Mucosa of rectum (tissue), 2 donors: ENCODE measurements at regions not wholly inside any gene's neighbourhood (a gene's known extent, or its start where the extent isn't known, plus 50 kb on each side); places are given as distances from the start of the nearest gene placed in this dataset.
A peak's percentile ranks its signal among the peaks of the same experiment; 100 is the strongest.
"Not testable (repeated sequence)": the region's sequence is repeated elsewhere in the genome, so short reads cannot be mapped to it uniquely, and the experiment has no call there.

ENCODE experiments used
- H3K27ac ChIP-seq, 2 donors: one replicate each; pipeline ENCODE4 v1.7.0; 2013; ENCODE audit warnings: inconsistent platforms in 2 of 2, low read depth in 2 of 2, low read length in 2 of 2
- H3K27me3 ChIP-seq, 2 donors: one replicate each; pipeline ENCODE4 v1.7.0; 2013; ENCODE audit warnings: low read length in 2 of 2; ENCODE audit not compliant: control insufficient read depth in 2 of 2, insufficient read depth in 2 of 2
- H3K36me3 ChIP-seq, 2 donors: one replicate each; pipeline ENCODE4 v1.7.0; 2013; ENCODE audit warnings: low read length in 2 of 2; ENCODE audit not compliant: control insufficient read depth in 2 of 2, insufficient read depth in 2 of 2
- H3K4me1 ChIP-seq, 2 donors: one replicate each; pipeline ENCODE4 v1.7.0; 2013; ENCODE audit warnings: low read length in 2 of 2, mild to moderate bottlenecking in 1 of 2; ENCODE audit not compliant: control insufficient read depth in 2 of 2, insufficient read depth in 2 of 2
- H3K4me3 ChIP-seq, 2 donors: one replicate each; pipeline ENCODE4 v1.7.0; 2013; ENCODE audit warnings: low read length in 2 of 2
- H3K9ac ChIP-seq, 2 donors: one replicate each; pipeline ENCODE4 v1.7.0; 2013; ENCODE audit warnings: low read length in 2 of 2, low read depth in 1 of 2, mild to moderate bottlenecking in 1 of 2
- H3K9me3 ChIP-seq, 2 donors: one replicate each; pipeline ENCODE4 v1.7.0; 2013; ENCODE audit warnings: low read length in 2 of 2; ENCODE audit not compliant: control insufficient read depth in 2 of 2
- donor health status: healthy.
- donor health status: Normal muscosa, but diverticular disease.

- Histone ChIP-seq H3K9ac (no peak overlapping the region), H3K36me3 (no peaks in the 10 kb centered on the region), H3K27ac (no peak overlapping the region), H3K27me3 (no peaks in the 10 kb centered on the region), H3K4me1 (peaks cover 11 to 16% of the 10 kb centered on the region in 2 donors), H3K4me3 (no peak overlapping the region), H3K9me3 (no peaks in the 10 kb centered on the region)
Observed at GRCh38 chr10:5576780-5577624, 52.2 kb downstream of the CALML3 start.

- not testable (repeated sequence) for H3K9me3 ChIP-seq, H3K27me3 ChIP-seq, H3K36me3 ChIP-seq
Observed at GRCh38 chr10:5580038-5580428, 55.3 kb downstream of the CALML3 start.

GRCh38 chr10:5581670-5582566, 57.2 kb downstream of the CALML3 start:
- H3K27me3 ChIP-seq, result no peaks in the 10 kb centered on the region
- H3K4me3 ChIP-seq, result no peak overlapping the region
- no peaks in the 10 kb centered on the region for H3K36me3 ChIP-seq
- no peaks in the 10 kb centered on the region for H3K9me3 ChIP-seq
- H3K4me1 ChIP-seq, result peaks cover 8 to 11% of the 10 kb centered on the region in 2 donors
- no peak overlapping the region for H3K27ac ChIP-seq
- H3K9ac ChIP-seq, result no peak overlapping the region

More at GRCh38 chr10:5580038-5580428, 55.3 kb downstream of the CALML3 start:
- not testable (repeated sequence) for H3K27ac ChIP-seq, H3K9ac ChIP-seq, H3K4me3 ChIP-seq
- H3K4me1 ChIP-seq, result peaks cover 13 to 17% of the 10 kb centered on the region in 2 donors

GRCh38 chr10:5582736-5583135, 58.0 kb downstream of the CALML3 start:
- H3K9me3 ChIP-seq, result no peaks in the 10 kb centered on the region
- H3K27me3 ChIP-seq, result no peaks in the 10 kb centered on the region
- peaks cover 8 to 14% of the 10 kb centered on the region in 2 donors for H3K4me1 ChIP-seq
- no peak overlapping the region for H3K27ac ChIP-seq
- H3K4me3 ChIP-seq, result no peak overlapping the region
- no peaks in the 10 kb centered on the region for H3K36me3 ChIP-seq
- H3K9ac ChIP-seq, result no peak overlapping the region

- Histone ChIP-seq H3K36me3 (no peaks in the 10 kb centered on the region), H3K9me3 (no peaks in the 10 kb centered on the region), H3K27me3 (no peaks in the 10 kb centered on the region), H3K4me1 (peaks cover 8 to 14% of the 10 kb centered on the region in 2 donors), H3K9ac (peak overlapping the region in 1 of 2 donors; percentile 29), H3K4me3 (peak overlapping the region in 1 of 2 donors; percentile 31), H3K27ac (peak overlapping the region in 1 of 2 donors; percentile 16)
Observed at GRCh38 chr10:5583525-5584175, 58.9 kb downstream of the CALML3 start.

- Histone ChIP-seq H3K36me3 (no peaks in the 10 kb centered on the region), H3K9me3 (no peaks in the 10 kb centered on the region), H3K27ac (no peak overlapping the region), H3K4me1 (peaks cover 8 to 14% of the 10 kb centered on the region in 2 donors), H3K27me3 (no peaks in the 10 kb centered on the region), H3K9ac (no peak overlapping the region), H3K4me3 (no peak overlapping the region)
Observed at GRCh38 chr10:5584895-5585516, 60.2 kb downstream of the CALML3 start.

GRCh38 chr10:5585517-5586206, 60.9 kb downstream of the CALML3 start:
- no peak overlapping the region for H3K27ac ChIP-seq
- no peaks in the 10 kb centered on the region for H3K9me3 ChIP-seq
- peaks cover 8 to 14% of the 10 kb centered on the region in 2 donors for H3K4me1 ChIP-seq

GRCh38 chr10:5587151-5588079, 62.7 kb downstream of the CALML3 start:
- no peaks in the 10 kb centered on the region for H3K9me3 ChIP-seq
- H3K9ac ChIP-seq, result no peak overlapping the region
- no peaks in the 10 kb centered on the region for H3K36me3 ChIP-seq
- no peak overlapping the region for H3K4me3 ChIP-seq
- H3K27ac ChIP-seq, result no peak overlapping the region
- peaks cover 8 to 14% of the 10 kb centered on the region in 2 donors for H3K4me1 ChIP-seq
- H3K27me3 ChIP-seq, result no peaks in the 10 kb centered on the region

More at GRCh38 chr10:5585517-5586206, 60.9 kb downstream of the CALML3 start:
- no peaks in the 10 kb centered on the region for H3K27me3 ChIP-seq
- H3K4me3 ChIP-seq, result no peak overlapping the region
- H3K9ac ChIP-seq, result no peak overlapping the region
- H3K36me3 ChIP-seq, result no peaks in the 10 kb centered on the region
